ENCODE measurements at regions not wholly inside any gene's neighbourhood (a gene's known extent, or its start where the extent isn't known, plus 50 kb on each side); places are given as distances from the start of the nearest gene placed in this dataset.

- no peak for DNase-seq (ENCODE audit: low read depth)
- no peak overlapping the region for H3K4me3 ChIP-seq (ENCODE audit: control insufficient read depth, low read depth, low read length)
- no peak for TF ChIP-seq CTCF (IDR thresholded peaks at IDR 0.05; ENCODE audit: control insufficient read depth, insufficient read depth, low read depth, low read length, missing control alignments)
These were observed 446.7 kb upstream of the GBE1 start for GRCh38 chr3:82208002-82208710.

- no peak for DNase-seq (ENCODE audit: low read depth)
- H3K4me3 ChIP-seq (ENCODE audit: control insufficient read depth, low read depth, low read length) = no peak overlapping the region
- TF ChIP-seq CTCF (IDR thresholded peaks at IDR 0.05; ENCODE audit: control insufficient read depth, insufficient read depth, low read depth, low read length, missing control alignments) = no peak
These were observed 440.8 kb upstream of the GBE1 start for GRCh38 chr3:82202269-82202668.

GRCh38 chr3:82201316-82201715, 439.9 kb upstream of the GBE1 start:
- TF ChIP-seq CTCF (IDR thresholded peaks at IDR 0.05; ENCODE audit: control insufficient read depth, insufficient read depth, low read depth, low read length, missing control alignments) = no peak
- no peak for DNase-seq (ENCODE audit: low read depth)
- H3K4me3 ChIP-seq (ENCODE audit: control insufficient read depth, low read depth, low read length) = no peak overlapping the region

GRCh38 chr3:82198009-82198408, 436.6 kb upstream of the GBE1 start:
- H3K4me3 ChIP-seq (ENCODE audit: control insufficient read depth, low read depth, low read length) = no peak overlapping the region
- no peak for DNase-seq (ENCODE audit: low read depth)
- no peak for TF ChIP-seq CTCF (IDR thresholded peaks at IDR 0.05; ENCODE audit: control insufficient read depth, insufficient read depth, low read depth, low read length, missing control alignments)

GRCh38 chr3:82196645-82197044, 435.2 kb upstream of the GBE1 start:
- no peak for TF ChIP-seq CTCF (IDR thresholded peaks at IDR 0.05; ENCODE audit: control insufficient read depth, insufficient read depth, low read depth, low read length, missing control alignments)

GRCh38 chr3:82194870-82195269, 433.4 kb upstream of the GBE1 start:
- TF ChIP-seq CTCF (IDR thresholded peaks at IDR 0.05; ENCODE audit: control insufficient read depth, insufficient read depth, low read depth, low read length, missing control alignments) = no peak
- no peak overlapping the region for H3K4me3 ChIP-seq (ENCODE audit: control insufficient read depth, low read depth, low read length)
- no peak for DNase-seq (ENCODE audit: low read depth)

More at GRCh38 chr3:82196645-82197044, 435.2 kb upstream of the GBE1 start:
- H3K4me3 ChIP-seq (ENCODE audit: control insufficient read depth, low read depth, low read length) = no peak overlapping the region
- no peak for DNase-seq (ENCODE audit: low read depth)
